Body of pancreas (tissue), 4 donors: ENCODE measurements at regions not wholly inside any gene's neighbourhood (a gene's known extent, or its start where the extent isn't known, plus 50 kb on each side); places are given as distances from the start of the nearest gene placed in this dataset.

ENCODE experiments used
- CTCF ChIP-seq, 7 experiments: fragments of 450-650 bp in 4 of 7; fragments of 200-600 bp in 3 of 7; sonication (generic) in 3 of 7; IDR thresholded peaks; one replicate each; pipeline ENCODE4 v1.5.1; 2016 to 2019; ENCODE audit warnings: antibody characterized with exemption in 7 of 7
- POLR2A ChIP-seq, 3 donors: fragments of 450-650 bp; IDR thresholded peaks; one replicate each; pipeline ENCODE4 v1.6.1; 2016; ENCODE audit warnings: antibody characterized with exemption in 3 of 3, mild to moderate bottlenecking in 2 of 3

GRCh38 chr2:51829477-51829876, 797.5 kb upstream of the NRXN1 start:
- TF ChIP-seq POLR2A (IDR thresholded peaks at IDR 0.05) (no peak), CTCF (IDR thresholded peaks at IDR 0.05) (no peak)
